ENCODE measurements at regions not wholly inside any gene's neighbourhood (a gene's known extent, or its start where the extent isn't known, plus 50 kb on each side); places are given as distances from the start of the nearest gene placed in this dataset.
"Not testable (repeated sequence)": the region's sequence is repeated elsewhere in the genome, so short reads cannot be mapped to it uniquely, and the experiment has no call there.

GRCh38 chr11:25625094-25625493 lies 706.8 kb upstream of the ANO3 start:
- DNase-seq (no peak), ATAC-seq (no peak)
- WGBS (ENCODE audit: insufficient coverage, low coverage, low lambda C conversion rate, missing lambda C conversion rate), result 35% methylated on average over 2 of the region's 3 CpGs
- intact Hi-C loops (cut with DNase I), result no loop called here
- no peak overlapping the region for H3K27ac ChIP-seq
- no peaks in the 10 kb centered on the region for H3K9me3 ChIP-seq
- H3K4me3 ChIP-seq, result no peak overlapping the region
- H3K4me1 ChIP-seq, result no peaks in the 10 kb centered on the region
- no peaks in the 10 kb centered on the region for H3K36me3 ChIP-seq
- no peak for TF ChIP-seq CTCF (IDR thresholded peaks at IDR 0.05)
- no peaks in the 10 kb centered on the region for H3K27me3 ChIP-seq

- no peak overlapping the region for H3K4me3 ChIP-seq
- intact Hi-C loops (cut with DNase I), result no loop called here
- no peaks in the 10 kb centered on the region for H3K9me3 ChIP-seq
- no peak for DNase-seq
- ATAC-seq, result no peak
- WGBS (ENCODE audit: insufficient coverage, low coverage, low lambda C conversion rate, missing lambda C conversion rate), result no CpG with 5 or more reads among the region's 5 CpGs
- H3K4me1 ChIP-seq, result no peaks in the 10 kb centered on the region
- no peak overlapping the region for H3K27ac ChIP-seq
- TF ChIP-seq POLR2A (IDR thresholded peaks at IDR 0.05), result no peak
- TF ChIP-seq CTCF (IDR thresholded peaks at IDR 0.05), result no peak
- H3K27me3 ChIP-seq, result no peaks in the 10 kb centered on the region
- no peaks in the 10 kb centered on the region for H3K36me3 ChIP-seq
These were observed 703.9 kb upstream of the ANO3 start for GRCh38 chr11:25628030-25628429.

- TF ChIP-seq POLR2A (IDR thresholded peaks at IDR 0.05) (no peak), CTCF (IDR thresholded peaks at IDR 0.05) (no peak)
- Histone ChIP-seq H3K27me3 (no peaks in the 10 kb centered on the region), H3K4me3 (no peak overlapping the region), H3K27ac (no peak overlapping the region), H3K9me3 (no peaks in the 10 kb centered on the region), H3K4me1 (no peaks in the 10 kb centered on the region), H3K36me3 (no peaks in the 10 kb centered on the region)
- DNase-seq (no peak), ATAC-seq (no peak)
- intact Hi-C loops (cut with DNase I), result no loop called here
- WGBS (ENCODE audit: insufficient coverage, low coverage, low lambda C conversion rate, missing lambda C conversion rate), result 46% methylated on average over 1 of the region's 1 CpG
These were observed 698.7 kb upstream of the ANO3 start for GRCh38 chr11:25633230-25633629.

- H3K27me3 ChIP-seq; DNase-seq; ATAC-seq; H3K4me1 ChIP-seq; H3K27ac ChIP-seq; H3K4me3 ChIP-seq; intact Hi-C loops (cut with DNase I); H3K36me3 ChIP-seq; H3K9me3 ChIP-seq: not testable (repeated sequence)
- WGBS (ENCODE audit: insufficient coverage, low coverage, low lambda C conversion rate, missing lambda C conversion rate), result 57% methylated on average over 6 of the region's 12 CpGs
These were observed 682.7 kb upstream of the ANO3 start for GRCh38 chr11:25649220-25649619.

- ATAC-seq (no peak), DNase-seq (no peak)
- no peak overlapping the region for H3K4me3 ChIP-seq
- H3K36me3 ChIP-seq, result no peaks in the 10 kb centered on the region
- WGBS (ENCODE audit: insufficient coverage, low coverage, low lambda C conversion rate, missing lambda C conversion rate), result 88% methylated on average over 12 of the region's 12 CpGs
- TF ChIP-seq CTCF (IDR thresholded peaks at IDR 0.05) (no peak), POLR2A (IDR thresholded peaks at IDR 0.05) (no peak)
- intact Hi-C loops (cut with DNase I), result no loop called here
- H3K27me3 ChIP-seq, result no peaks in the 10 kb centered on the region
- no peaks in the 10 kb centered on the region for H3K9me3 ChIP-seq
- no peak overlapping the region for H3K27ac ChIP-seq
- H3K4me1 ChIP-seq, result no peaks in the 10 kb centered on the region
These were observed 681.6 kb upstream of the ANO3 start for GRCh38 chr11:25650319-25650718.
